Hepatocyte (in vitro differentiated cells): ENCODE measurements at regions not wholly inside any gene's neighbourhood (a gene's known extent, or its start where the extent isn't known, plus 50 kb on each side); places are given as distances from the start of the nearest gene placed in this dataset.

Source experiments
- DNase-seq: peaks from one replicate; pipeline ENCODE4 v3.0.0-alpha.2; 2016; ENCODE audit warnings: low spot score
- H2AFZ ChIP-seq: fragments of 200-600 bp; sonication (generic); 2 replicates; pipeline ENCODE4 v1.6.0; 2016; ENCODE audit warnings: antibody characterized with exemption, mild to moderate bottlenecking
- H3K27ac ChIP-seq: fragments of 200-600 bp; sonication (generic); 2 replicates; pipeline ENCODE4 v1.5.1; 2016; ENCODE audit warnings: mild to moderate bottlenecking
- H3K27me3 ChIP-seq: fragments of 200-600 bp; sonication (generic); 2 replicates; pipeline ENCODE4 v1.6.1; 2016
- H3K36me3 ChIP-seq: fragments of 200-600 bp; sonication (generic); replicated peaks from 2 replicates; pipeline ENCODE4 v1.5.1; 2016; ENCODE audit warnings: low read depth; ENCODE audit not compliant: insufficient read depth
- H3K4me1 ChIP-seq: fragments of 200-600 bp; sonication (generic); 2 replicates; pipeline ENCODE4 v1.5.1; 2016; ENCODE audit warnings: mild to moderate bottlenecking, moderate library complexity; ENCODE audit not compliant: insufficient read depth
- H3K4me2 ChIP-seq: fragments of 200-600 bp; sonication (generic); 2 replicates; pipeline ENCODE4 v1.6.0; 2016
- H3K4me3 ChIP-seq: fragments of 200-600 bp; sonication (generic); 2 replicates; pipeline ENCODE4 v1.5.1; 2016; ENCODE audit warnings: mild to moderate bottlenecking
- H3K79me2 ChIP-seq: fragments of 200-600 bp; sonication (generic); 2 replicates; pipeline ENCODE4 v1.6.0; 2017; ENCODE audit warnings: mild to moderate bottlenecking
- H3K9me2 ChIP-seq: fragments of 200-600 bp; sonication (generic); replicated peaks from 2 replicates; pipeline ENCODE4 v1.6.0; 2017; ENCODE audit warnings: mild to moderate bottlenecking; ENCODE audit not compliant: insufficient read depth
- H3K9me3 ChIP-seq: fragments of 200-600 bp; sonication (generic); 2 replicates; pipeline ENCODE4 v1.5.1; 2016; ENCODE audit warnings: low read depth, mild to moderate bottlenecking
- H4K20me1 ChIP-seq: fragments of 200-600 bp; sonication (generic); 2 replicates; pipeline ENCODE4 v1.6.0; 2016; ENCODE audit warnings: mild to moderate bottlenecking; ENCODE audit not compliant: insufficient read depth, poor library complexity, severe bottlenecking
- CTCF ChIP-seq: fragments of 200-600 bp; sonication (generic); IDR thresholded peaks from 2 replicates; pipeline ENCODE4 v1.5.1; 2016; ENCODE audit warnings: antibody characterized with exemption, mild to moderate bottlenecking; ENCODE audit not compliant: poor library complexity
- EZH2 ChIP-seq: fragments of 200-600 bp; sonication (generic); IDR thresholded peaks from 2 replicates; pipeline ENCODE4 v1.6.1; 2016; ENCODE audit warnings: antibody characterized with exemption, mild to moderate bottlenecking, borderline replicate concordance
- EZH2phosphoT487 ChIP-seq: fragments of 200-600 bp; sonication (generic); IDR thresholded peaks from one replicate; pipeline ENCODE4 v1.6.1; 2018; ENCODE audit warnings: antibody characterized with exemption, mild to moderate bottlenecking, low read depth, moderate library complexity; ENCODE audit not compliant: unreplicated experiment, severe bottlenecking
- WGBS: methylation state at CpG from one replicate; pipeline ENCODE4 v1.1.6; 2016; ENCODE audit warnings: low lambda C conversion rate; ENCODE audit errors: missing lambda C conversion rate; 5-methylcytosine and 5-hydroxymethylcytosine counted together

GRCh38 chr5:2852446-2852845 lies 101.0 kb upstream of the IRX2 start:
- WGBS: 95% methylated on average over 1 of the region's 1 CpG
- no peak for TF ChIP-seq EZH2phosphoT487
- no peak for TF ChIP-seq CTCF
- TF ChIP-seq EZH2: no peak

GRCh38 chr5:2851895-2852294 lies 100.4 kb upstream of the IRX2 start:
- Histone ChIP-seq H2AFZ (no peak overlapping the region), H3K79me2 (no peaks in the 10 kb centered on the region), H3K4me1 (no peaks in the 10 kb centered on the region), H3K9me3 (no peaks in the 10 kb centered on the region), H3K4me2 (no peak overlapping the region), H3K4me3 (no peak overlapping the region), H4K20me1 (no peaks in the 10 kb centered on the region), H3K9me2 (no peaks in the 10 kb centered on the region), H3K27me3 (no peaks in the 10 kb centered on the region), H3K27ac (no peak overlapping the region), H3K36me3 (no peaks in the 10 kb centered on the region)
- no peak for DNase-seq
- 89% methylated on average over 5 of the region's 5 CpGs for WGBS
- TF ChIP-seq CTCF (no peak), EZH2phosphoT487 (no peak)

More at GRCh38 chr5:2852446-2852845, 101.0 kb upstream of the IRX2 start:
- Histone ChIP-seq H3K4me2 (no peak overlapping the region), H3K27me3 (no peaks in the 10 kb centered on the region), H3K9me2 (no peaks in the 10 kb centered on the region), H3K9me3 (no peaks in the 10 kb centered on the region), H4K20me1 (no peaks in the 10 kb centered on the region), H3K4me1 (no peaks in the 10 kb centered on the region), H3K27ac (no peak overlapping the region), H3K36me3 (no peaks in the 10 kb centered on the region), H2AFZ (no peak overlapping the region), H3K79me2 (no peaks in the 10 kb centered on the region), H3K4me3 (no peak overlapping the region)
- no peak for DNase-seq

GRCh38 chr5:2849429-2849828 lies 98.0 kb upstream of the IRX2 start:
- Histone ChIP-seq H3K4me2 (no peak overlapping the region), H3K36me3 (no peaks in the 10 kb centered on the region), H3K27ac (no peak overlapping the region), H4K20me1 (no peaks in the 10 kb centered on the region), H3K9me3 (no peaks in the 10 kb centered on the region), H3K9me2 (no peaks in the 10 kb centered on the region), H3K4me3 (no peak overlapping the region), H3K4me1 (no peaks in the 10 kb centered on the region), H2AFZ (no peak overlapping the region), H3K79me2 (no peaks in the 10 kb centered on the region), H3K27me3 (no peaks in the 10 kb centered on the region)
- TF ChIP-seq EZH2 (no peak), EZH2phosphoT487 (no peak), CTCF (no peak)
- 88% methylated on average over 6 of the region's 6 CpGs for WGBS
- DNase-seq: no peak

GRCh38 chr5:2848619-2849018 lies 97.1 kb upstream of the IRX2 start:
- WGBS: 70% methylated on average over 11 of the region's 11 CpGs
- peak; percentile 45 for TF ChIP-seq CTCF
- no peak for TF ChIP-seq EZH2
- TF ChIP-seq EZH2phosphoT487: no peak
- H4K20me1 ChIP-seq: no peaks in the 10 kb centered on the region
- H3K36me3 ChIP-seq: no peaks in the 10 kb centered on the region
- H3K4me3 ChIP-seq: no peak overlapping the region
- no peak overlapping the region for H3K27ac ChIP-seq
- H3K4me1 ChIP-seq: no peaks in the 10 kb centered on the region
- H3K4me2 ChIP-seq: no peak overlapping the region
- no peaks in the 10 kb centered on the region for H3K27me3 ChIP-seq
- no peak for DNase-seq
- H3K9me2 ChIP-seq: no peaks in the 10 kb centered on the region
- no peak overlapping the region for H2AFZ ChIP-seq
- H3K79me2 ChIP-seq: no peaks in the 10 kb centered on the region
- H3K9me3 ChIP-seq: no peaks in the 10 kb centered on the region
